TTC549 (cell line): ENCODE measurements at regions not wholly inside any gene's neighbourhood (a gene's known extent, or its start where the extent isn't known, plus 50 kb on each side); places are given as distances from the start of the nearest gene placed in this dataset.

Experiments used
- FAIRE-seq: peaks from 2 replicates; lab custom pipeline; 2012; peaks lifted over from hg19 to GRCh38; lab: Jason Lieb, UNC

DNA sequence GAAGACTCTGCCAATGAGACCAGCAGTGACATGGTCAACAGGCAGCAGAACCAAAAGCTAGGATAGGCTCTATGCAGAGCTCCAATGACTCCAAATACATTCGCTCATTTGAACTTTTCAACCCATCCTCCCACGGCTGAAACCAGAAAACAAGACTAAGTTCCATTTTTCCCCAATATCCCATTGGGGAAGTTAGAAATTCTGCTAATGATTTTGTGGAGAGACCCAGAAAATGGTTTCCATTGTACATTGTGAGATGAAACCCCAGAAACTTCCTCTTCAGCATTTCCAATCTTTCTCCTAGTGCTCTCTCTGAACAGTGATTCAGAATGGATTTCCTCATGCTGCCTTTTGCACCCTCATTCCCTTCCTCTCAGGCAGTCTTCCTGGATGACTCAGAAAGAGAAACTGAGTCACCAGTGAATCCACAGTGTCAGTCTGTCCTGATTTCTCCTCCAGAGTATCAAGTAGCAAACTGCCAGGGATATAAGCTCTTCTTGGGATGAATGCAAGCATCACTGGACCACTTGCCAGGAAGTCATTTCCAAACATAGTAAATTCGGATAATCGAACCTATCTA, 467.7 kb upstream of the ID2 start:
- FAIRE-seq = no peak

DNA sequence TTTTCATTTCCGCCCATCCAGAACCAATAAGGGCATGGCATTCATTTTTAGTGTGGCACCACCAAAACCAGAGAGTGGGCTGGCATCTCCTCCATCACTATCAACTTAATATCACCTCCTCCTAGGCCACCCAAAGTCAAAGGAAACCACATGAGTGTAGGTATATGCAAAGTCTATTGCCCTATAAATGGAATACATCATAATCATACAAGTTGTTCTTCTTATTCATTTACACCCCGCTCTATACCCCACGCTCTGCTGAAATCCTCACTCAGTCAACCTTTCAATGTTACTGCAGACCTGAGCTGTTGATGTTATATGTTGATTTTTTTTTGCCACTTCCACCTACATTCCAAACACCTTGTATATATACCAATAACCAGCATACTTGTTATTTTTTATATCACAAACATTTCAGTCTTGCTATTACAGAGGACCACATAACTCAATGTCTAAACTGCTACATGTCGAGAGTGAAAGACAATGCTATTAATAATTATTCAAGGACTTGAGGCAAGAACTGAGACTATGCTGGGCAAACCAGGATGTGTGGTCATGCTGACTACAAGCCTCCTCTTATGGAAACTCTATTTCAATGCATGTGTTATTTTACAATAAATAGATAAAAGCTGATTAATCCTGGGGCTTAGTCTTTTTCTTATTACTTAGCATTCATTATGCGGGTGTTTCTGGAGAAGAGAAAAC, 466.5 kb upstream of the ID2 start:
- no peak for FAIRE-seq

DNA sequence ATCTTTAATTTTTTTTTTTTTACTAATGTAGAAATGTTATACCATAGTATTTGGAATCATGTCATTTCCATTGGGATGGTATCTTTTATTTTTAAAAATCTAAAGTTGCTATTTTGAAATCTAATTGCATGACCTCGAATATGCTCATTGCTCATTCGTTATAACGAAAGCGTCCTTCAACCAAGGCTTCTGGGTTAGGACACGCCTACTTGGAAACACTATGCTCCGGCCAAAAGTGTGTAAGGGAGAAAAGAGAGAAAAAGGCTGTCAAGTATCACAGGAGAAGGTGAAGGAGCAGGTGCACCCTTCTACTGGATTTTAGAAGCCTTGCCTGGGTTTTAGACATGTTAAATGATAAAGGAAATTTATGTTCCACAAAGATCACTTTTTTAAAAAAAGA, 465.9 kb upstream of the ID2 start:
- FAIRE-seq = no peak

DNA sequence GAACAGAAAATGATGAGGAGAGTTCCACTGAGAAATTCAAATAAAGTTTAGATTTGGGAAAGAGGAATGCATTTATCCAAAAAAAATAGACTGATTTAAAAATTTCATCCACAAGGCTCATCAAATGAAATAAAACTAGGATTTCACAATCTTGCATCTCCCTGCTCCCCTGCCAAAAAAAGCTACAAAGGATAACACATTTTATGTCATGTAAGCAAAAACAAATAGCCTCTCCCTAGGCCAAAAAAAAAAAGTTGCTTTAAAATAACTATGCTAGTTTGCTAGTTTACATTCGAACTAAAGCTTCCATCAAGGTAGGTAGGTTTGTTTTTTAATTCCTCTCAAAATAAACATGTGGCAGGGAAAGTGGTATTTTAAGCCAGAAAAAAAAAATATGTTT, 465.5 kb upstream of the ID2 start:
- FAIRE-seq = no peak

DNA sequence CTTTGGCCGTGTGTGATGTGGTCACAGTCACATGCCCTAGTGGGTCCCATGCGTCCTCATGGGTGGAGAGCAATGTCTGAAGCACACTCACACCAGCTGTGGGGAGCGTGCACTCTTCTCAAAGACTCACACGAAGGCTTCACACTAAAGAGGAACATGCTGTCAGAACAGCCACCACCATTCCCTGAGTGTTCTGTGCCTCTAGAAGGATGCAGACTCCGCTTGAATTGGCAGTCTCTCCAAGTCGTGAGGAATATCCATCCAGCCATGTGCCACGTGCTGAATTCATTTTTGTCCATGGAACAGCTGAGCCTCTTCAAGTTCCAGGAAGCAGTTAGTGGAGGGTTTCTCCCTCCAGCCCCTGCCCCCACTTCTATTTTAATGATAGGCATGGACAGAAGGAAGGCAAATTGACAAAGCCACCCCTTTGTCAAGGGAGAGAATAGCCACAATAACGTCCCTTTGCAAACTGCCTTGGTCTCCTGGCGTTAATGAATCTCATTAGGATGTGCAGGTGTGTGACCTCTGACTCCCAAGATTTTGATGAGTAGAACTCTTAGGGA, 464.3 kb upstream of the ID2 start:
- FAIRE-seq = no peak

DNA sequence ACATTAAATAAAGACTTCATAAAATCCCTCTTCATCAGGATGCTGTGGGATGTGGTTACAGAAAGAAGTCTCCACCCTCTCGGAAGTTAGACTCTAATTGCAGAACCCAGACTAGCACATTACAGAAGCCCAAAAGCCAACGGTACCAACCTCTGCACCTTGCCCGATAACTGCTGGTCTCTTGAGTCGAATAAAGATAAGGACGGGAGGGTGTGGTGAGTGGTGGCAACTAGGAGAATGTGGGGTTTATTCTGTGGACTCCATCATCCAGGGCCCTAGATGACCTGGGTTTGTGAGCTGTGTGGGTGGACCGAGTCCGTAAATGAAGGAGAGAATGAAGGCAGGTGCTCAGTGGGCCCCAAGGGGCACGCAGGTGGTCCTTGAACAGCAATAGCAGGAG, 462.8 kb upstream of the ID2 start:
- FAIRE-seq = no peak

DNA sequence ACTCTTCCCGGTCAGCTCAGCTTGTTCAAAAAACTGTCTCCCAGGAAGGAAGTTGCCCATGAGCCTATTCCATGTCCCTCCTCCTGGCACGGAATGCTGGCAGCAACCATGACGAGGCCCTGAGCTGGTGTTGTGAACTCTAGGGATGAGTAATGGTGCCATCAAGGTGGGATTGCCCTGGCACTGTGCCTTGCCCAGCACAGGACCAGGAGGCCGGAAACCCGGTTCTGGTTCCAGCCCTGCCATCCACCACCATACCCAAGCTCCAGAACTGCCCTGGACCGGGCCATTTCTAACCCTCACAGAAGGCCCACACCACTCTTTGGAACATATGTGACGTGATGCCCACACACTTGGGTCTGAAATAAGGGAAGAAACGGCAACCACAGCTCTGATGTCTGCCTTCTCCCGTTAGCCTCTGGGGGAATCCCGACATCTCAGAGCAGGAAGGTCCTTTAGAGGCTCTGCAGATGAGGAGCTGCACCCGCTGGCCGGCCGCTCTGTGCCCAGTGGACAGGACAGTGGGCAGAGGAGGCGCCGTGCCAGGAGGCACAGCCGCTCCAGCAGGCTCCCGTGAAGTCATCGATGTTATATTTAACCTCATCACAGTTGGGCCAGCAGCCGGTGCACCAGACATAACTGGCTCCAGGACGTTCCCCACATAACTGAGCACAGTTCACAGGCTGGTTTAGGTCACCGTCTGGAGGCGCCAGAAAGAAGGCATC, 462.1 kb upstream of the ID2 start:
- FAIRE-seq = no peak

DNA sequence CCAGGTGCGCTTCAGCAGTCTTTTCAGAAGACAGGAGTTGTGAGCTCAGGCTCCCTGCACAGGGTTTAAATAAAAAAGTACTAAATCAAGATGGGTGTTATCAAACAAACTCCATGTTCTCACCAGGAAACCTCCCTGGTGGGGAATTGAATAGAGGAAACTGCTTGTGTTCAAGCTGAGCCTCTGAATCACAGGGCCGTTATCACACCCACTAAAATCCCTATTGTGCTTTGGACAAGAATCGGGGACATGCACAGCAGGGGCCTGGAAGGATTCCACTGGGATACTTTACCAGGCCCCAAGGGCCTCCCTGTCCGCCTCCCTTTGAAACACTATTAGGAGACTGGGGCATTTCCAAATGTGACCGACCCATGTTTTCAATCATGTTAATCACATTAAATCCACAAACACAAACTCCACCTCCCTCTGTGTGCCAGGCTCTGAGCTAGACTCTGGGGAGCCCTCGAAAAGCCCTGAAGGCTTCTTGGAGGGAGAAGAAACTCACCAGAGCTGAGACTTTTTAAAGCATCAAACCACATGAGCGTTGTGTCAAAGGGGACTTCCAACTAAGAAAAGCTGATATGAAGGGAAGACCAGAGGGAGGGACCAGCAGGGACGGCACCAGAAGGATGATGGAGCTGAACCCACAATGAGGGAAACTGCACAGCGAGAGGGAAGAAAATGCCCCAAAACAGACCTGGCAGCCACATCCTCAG, 458.7 kb upstream of the ID2 start:
- FAIRE-seq = no peak

DNA sequence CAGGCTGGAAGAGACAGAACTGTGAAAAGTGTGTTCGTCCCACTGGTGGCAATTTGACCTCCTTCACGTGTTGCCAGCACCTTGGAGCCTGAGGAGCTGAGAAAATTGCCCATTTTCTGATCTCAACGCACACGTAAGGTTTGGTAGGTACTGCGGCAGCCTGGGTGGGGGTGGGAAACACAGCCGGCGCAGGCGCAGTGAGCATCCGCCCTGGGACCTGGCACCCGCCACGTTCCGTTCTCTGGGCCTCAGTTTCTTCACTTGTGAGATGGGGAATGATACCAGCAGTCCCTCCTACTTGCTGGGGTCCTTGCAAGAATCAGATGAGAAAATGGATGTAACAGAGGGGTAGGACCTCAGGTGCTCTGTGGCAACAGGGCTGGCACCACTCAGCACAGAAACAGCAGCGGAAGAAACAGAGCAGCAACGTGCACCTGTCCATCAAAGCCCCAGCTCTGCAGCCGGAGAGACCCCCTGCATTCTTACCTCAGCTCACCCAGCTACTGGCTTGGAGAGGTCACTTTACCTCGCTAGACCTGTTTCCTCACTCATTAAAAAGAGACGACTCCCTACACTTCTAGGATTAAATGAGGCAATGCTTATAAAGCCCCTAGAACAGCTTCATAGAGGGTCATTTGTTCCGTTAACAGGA, 458.0 kb upstream of the ID2 start:
- no peak for FAIRE-seq

DNA sequence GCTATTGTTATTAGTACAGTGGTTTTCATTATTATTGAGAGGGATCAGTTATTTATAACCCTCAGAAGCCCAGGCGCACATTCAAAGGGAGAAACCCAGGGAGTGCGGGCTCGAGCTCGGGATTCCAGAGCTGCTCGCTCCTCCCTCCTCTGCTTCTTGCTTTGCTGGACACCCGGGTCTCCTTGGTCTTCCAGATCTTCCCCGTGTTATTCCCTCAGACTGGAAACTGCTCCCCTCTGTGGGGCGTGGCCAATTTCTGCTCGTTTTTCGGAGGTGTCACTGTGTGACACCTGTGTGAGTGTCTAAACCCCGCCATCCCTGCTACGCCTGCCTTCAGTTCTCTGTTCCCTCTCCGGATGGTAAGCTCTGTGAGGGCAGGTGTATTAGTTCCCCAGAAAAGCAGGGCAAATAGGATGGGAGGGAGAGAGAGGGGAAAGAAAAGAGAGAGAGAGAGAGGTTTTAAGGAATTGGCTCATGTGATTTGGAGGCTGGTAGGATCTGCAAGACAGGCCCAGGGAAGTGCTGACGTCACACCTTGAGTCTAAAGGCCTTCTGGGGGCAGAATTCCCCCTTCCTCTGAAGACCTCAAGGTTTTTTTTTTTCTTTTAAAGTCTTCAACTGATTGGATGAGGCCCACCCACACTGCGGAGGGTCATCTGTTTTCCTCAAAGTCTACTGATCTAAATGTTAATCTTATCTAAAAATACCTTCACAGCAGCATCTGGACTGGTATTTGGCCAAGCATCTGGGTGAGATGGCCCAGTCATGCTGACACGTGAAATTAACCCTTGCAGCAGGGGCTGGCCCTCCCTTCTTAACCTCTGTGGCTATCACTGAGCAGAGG, 457.3 kb upstream of the ID2 start:
- FAIRE-seq = no peak

DNA sequence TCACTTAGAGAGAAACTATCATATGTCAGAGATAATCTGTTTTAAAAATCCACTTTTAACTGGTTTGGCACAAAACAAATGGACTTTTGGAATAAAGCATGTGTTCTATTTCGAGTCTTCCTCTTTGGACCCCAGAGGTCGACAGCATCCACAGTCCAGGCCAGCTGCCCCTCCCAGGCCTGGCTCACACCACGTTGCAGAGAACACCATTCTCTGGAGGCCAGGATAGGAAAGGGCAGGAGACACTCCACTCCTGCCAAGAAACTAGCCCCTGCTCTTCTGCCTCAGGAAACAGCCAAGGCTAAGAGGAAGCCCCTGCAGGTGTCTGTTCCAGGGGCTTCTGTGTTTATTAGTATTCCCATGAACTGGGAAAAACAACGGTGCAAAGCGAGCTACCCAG, 456.6 kb upstream of the ID2 start:
- FAIRE-seq = no peak

DNA sequence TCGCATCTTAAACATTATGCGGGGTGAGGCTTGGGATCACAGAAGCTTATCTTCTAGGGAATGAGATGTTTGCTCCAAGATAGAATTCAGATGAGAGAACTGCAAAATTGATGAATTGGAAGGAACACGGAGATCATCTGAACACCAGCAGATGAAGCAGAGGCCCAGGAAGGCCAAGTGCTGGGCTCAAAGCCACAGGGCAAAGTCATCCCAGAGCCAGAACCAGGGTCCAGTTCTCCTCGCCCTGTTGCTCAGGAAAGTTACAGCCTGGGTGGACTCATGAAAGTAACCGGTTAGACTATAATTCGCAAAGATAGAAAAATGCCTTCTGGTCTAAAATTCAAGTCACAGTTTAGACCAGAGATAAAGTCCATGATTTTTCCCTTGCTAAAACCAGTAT, 456.1 kb upstream of the ID2 start:
- no peak for FAIRE-seq

DNA sequence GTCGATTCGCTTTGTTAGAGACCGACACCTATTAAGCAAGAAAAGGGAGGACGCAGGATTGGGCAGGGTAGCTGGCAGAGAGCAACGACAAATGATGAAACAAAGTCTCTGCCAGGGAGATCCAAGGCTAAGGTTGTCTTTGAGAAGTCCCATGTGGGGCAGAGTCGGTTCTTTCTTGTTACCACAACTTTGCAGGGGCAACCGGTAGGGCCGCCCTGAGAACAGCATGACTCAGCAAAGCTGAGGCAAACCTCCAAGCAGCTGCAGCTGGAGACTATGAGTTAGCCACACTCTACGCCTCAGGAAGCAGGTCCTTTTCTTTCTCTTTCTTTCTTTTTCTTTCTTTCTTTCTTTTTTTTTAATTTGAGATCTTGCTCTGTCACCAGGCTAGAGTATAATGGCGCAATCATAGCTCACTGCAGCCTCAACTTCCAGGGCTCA, 452.3 kb upstream of the ID2 start:
- no peak for FAIRE-seq

DNA sequence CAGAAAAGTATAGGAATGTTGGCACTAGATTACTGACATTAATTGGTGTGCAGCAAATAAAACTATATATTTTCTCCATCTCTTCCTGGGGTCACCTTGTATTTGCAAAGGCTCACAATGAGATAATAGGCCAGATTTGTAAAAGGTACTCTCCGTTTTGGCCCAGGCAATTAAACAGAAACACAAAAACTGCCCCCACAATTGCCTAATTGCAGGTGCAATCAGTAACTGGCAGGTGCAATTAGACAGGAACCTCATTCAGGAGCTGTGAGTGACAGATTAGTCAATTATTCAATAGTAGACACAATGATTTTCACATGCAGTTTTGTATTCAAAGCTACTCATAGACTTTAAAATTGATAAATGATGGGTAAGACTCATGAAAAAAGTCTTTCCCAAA, 451.4 kb upstream of the ID2 start:
- no peak for FAIRE-seq

DNA sequence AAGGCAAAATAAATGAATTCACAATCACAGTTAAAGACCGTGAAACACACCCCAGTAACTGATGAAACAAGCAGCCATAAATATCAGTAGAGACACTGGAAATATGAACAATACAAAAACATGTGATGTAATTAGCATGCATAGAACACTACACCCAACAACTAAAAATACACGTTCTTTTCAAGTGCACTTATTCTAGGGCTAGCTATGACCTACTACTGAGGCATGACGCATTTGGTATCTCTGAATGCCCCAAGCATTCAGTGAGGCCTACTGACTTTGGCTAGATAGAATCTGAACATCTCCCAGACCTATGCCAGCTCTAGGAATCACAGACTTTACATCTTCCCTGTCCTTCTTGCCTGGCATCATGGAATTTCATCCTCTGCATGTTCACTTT, 450.0 kb upstream of the ID2 start:
- no peak for FAIRE-seq

DNA sequence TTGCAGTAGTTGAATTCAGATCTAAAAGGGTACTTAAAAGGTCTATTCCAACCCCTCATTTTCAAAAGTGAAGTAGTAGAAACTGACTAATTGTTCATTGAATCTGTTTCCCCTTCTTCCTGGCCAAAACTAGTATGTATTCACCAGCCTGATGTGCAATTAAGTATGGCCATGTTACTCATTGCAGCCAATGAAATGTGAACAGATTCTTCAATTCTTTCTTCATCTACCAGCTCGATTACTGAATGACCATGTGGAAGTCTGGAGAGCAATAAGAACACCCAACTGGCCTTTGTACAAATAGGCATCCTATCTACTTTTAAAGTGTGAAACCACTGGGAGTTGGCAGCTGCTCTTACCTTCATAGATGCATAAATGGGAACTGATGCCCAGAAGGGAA, 449.0 kb upstream of the ID2 start:
- FAIRE-seq = no peak

DNA sequence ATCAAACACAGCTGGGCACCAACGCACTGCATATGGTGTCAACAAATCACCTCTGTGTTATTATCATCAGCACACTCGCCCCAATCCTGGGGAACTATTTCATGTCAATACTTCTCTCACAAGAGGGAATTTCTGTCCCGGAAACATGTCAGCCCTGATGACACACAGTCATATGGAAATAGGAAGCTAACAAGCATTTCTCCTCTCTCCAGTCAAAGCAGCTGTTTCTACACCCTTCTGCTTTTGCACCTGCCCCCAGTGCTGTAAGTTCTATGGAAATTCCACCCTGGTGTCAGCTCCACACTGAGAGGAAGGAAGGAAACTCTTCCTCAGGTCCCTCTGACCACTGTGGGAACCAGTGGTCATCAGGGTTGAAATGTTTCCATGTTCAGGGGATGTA, 447.6 kb upstream of the ID2 start:
- FAIRE-seq = no peak

DNA sequence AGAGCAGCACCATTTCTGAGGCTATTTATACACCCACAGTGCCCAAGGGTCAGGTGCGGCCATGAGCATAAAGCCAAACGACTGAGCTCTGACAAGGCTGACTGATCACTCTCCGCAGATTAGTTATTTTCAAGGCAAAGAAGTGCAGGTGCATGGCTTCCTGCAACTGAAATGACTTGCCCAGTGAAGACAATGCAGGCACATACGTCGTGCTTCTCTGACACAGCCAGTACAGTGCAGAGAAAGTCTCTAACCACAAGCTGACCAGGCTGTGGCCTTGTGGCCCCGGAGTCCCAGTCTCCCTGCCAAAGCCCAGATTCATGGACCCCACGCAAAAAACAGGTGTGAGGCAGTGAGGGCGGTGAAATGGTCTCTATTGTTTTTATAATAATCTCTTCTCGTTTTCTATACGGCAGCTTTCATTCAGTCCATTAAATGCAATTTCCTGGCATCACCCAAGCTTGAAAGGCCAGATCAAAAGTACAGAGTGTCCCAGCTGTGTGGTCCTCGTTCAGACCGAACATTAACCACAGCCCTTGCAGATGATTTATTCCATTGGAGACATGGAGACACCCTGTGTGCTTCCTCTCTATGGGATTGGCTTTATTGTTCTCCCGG, 447.0 kb upstream of the ID2 start:
- FAIRE-seq = no peak

DNA sequence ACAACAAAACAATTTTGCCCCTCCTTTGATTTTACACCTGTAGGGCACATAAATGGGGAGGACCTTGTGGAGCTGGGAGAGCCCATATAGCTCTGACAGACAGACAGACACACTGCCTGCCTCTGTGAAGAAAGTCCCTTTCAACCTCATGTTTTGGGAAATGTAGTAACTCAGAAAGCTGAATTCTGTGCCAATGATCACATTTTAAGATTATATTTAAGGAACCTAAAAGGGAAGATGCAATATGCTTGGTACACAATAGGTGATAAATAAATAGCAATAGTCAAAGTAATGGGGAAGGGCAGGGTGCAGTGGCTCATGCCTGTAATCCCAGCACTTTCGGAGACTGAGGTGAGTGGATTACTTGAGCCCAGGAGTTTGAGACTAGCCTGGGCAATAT, 446.4 kb upstream of the ID2 start:
- FAIRE-seq = no peak

DNA sequence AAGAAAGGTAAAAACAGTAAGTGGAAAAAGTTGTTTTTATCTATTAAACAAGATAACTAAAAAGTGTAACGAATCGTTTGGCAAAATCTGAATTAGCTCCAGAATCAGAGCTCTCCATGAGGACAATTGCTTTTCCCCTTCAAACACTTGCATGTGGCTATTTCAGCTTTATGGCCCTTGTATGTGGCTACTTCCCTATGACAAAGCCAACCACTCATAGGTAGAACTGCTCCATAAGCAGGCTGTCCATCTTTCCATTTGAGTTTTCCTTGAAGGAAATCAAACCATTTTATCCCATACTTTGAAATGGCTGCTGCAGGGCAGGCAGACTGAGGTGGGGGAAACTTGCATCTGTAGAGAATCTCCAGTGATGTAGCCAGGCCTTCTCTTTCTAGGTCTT, 445.5 kb upstream of the ID2 start:
- no peak for FAIRE-seq
